D721Med (cell line): ENCODE measurements at regions not wholly inside any gene's neighbourhood (a gene's known extent, or its start where the extent isn't known, plus 50 kb on each side); places are given as distances from the start of the nearest gene placed in this dataset.

Source experiments
- DNase-seq: peaks from one replicate; pipeline ENCODE4 v3.0.0; 2011; ENCODE audit warnings: low spot score; ENCODE audit not compliant: insufficient read length
- FAIRE-seq: peaks from 2 replicates; lab custom pipeline; 2011; peaks lifted over from hg19 to GRCh38; lab: Jason Lieb, UNC
- CTCF ChIP-seq: IDR thresholded peaks from 2 replicates; pipeline ENCODE4 v1.5.1; 2012; ENCODE audit warnings: mild to moderate bottlenecking, control low read depth; ENCODE audit not compliant: insufficient read depth; ENCODE audit errors: missing control alignments

DNA sequence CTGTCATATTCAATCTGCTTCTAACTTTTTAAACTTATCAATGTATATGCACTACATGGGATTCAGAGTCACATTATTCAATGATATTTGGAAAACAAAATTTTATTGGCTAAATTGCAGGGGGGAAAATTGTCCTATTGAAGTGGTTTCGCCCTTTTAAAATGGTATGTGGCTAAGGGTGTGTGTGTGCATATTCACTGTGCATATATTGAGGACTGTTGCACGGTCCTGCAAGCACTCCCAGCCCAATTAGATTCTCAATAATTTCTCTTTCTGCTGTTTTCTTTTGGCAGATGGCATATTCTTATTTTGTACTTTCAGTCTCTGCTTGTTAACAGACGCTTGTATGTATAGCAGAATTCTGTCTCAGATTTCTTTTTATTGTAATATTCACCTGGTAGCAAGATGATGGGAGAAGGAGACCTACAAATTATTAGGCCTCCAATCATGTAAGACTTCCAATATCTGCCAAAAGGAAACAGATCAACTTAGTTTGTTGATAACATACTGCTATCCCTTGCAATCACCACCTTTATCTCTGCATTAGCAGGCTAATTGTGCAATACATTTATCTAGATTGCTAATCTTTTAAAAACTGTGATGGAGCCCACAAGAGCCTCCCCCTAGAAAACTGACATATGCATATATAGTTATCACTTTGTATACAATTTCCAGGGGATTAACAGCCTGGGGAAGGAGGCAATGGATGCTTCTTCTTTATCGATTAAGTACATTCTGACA is 411.5 kb downstream of the PLK2 start:
- DNase-seq (no peak), FAIRE-seq (no peak)
- TF ChIP-seq CTCF = no peak

- no peak for DNase-seq
- TF ChIP-seq CTCF = no peak
- no peak for FAIRE-seq
Observed at GRCh38 chr5:58046371-58046770, 413.5 kb downstream of the PLK2 start.

DNA sequence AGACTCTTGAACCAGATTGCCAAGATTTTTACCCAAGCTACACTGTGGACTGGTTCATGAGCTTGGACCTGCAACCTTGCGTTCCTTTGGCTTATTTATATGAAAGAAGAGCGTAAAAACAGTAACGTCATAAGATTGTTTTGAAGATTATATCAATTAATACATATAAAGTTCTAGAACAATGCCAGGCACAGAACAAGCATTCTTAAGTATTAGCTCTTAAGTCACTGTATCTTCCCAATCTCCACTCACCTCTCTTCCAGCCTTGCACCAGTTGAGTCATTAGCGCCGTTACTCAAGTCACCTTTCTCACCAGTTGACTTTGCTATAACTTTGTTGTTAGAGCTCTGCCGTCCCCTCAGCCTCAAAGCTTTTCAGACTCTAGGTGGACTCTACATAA is 415.7 kb downstream of the PLK2 start:
- no peak for FAIRE-seq
- no peak for DNase-seq
- no peak for TF ChIP-seq CTCF

GRCh38 chr5:58043032-58043945 is 416.6 kb downstream of the PLK2 start:
- TF ChIP-seq CTCF = no peak
- DNase-seq (no peak), FAIRE-seq (no peak)

GRCh38 chr5:58041884-58042283 is 418.0 kb downstream of the PLK2 start:
- DNase-seq (no peak), FAIRE-seq (no peak)
- no peak for TF ChIP-seq CTCF

DNA sequence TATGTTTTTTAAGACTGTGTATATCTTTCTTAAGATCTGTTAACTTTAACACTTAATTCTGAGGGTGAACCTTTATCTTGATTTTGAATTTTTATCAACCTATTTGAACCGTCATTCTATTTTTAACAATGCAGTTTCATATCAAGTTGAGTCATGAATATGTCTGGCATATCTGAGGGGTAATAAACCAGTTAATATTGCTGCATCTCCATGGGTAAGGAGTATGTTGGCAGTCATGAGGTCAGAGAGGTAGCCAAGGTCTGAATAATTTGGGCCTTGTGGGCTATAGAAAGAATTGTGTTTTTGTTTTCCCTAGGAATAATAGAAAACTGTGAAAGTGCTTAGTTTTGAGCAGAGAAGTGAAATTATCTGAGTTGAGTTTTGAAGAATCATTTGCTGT is 419.0 kb downstream of the PLK2 start:
- no peak for TF ChIP-seq CTCF
- FAIRE-seq (no peak), DNase-seq (no peak)
